NCI-H2029 (cell line): ENCODE measurements at regions not wholly inside any gene's neighbourhood (a gene's known extent, or its start where the extent isn't known, plus 50 kb on each side); places are given as distances from the start of the nearest gene placed in this dataset.

Experiments
- DNase-seq: peaks from one replicate; lab custom pipeline; 2025; lab: John Stamatoyannopoulos, UW

DNA sequence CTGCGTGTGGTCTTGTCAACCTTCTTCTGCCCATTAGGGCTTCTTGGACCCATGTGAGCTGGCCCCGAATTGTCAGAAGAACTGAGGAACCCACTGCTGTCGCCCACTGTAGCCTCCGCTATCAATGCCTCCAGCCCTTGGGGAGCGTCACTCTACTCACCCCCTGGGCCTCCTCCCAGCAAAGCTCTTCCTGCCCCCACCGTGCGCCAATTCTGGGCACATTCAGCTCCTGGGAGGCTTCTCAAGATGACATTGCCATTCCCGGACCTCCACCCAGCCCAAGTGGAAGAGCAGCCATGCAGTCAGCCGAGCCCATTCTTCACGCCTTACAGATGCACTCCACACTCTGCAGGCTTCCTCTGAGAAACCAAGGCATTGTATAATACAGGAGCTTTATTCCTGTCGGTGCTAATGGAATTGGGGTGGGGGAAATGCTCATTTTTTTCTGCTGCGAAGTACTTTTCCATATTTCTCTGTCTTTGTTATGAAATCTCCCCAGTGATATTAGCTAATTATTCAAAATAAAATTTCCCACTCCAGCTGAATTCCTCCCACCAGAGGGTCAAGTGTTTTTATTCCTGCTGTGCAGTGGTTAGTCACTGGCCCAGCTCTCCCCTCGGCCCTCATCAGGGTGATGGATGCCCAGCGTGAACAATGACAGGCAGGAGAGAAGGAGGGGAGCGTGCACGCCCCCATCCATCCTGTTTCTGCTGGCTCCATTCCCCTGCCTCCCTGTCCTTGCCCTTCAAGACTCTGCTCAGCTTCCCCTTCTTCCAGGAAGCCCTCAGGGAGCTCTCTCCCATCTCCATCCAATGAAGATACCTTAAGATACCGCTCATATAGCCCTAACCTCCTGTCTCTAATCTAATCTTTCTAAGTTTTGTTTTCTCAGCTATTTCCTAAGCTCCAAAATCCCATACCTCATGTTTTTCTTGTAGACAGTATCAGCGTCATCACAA lies 87.7 kb downstream of the C16orf95 start:
- DNase-seq, result no peak

DNA sequence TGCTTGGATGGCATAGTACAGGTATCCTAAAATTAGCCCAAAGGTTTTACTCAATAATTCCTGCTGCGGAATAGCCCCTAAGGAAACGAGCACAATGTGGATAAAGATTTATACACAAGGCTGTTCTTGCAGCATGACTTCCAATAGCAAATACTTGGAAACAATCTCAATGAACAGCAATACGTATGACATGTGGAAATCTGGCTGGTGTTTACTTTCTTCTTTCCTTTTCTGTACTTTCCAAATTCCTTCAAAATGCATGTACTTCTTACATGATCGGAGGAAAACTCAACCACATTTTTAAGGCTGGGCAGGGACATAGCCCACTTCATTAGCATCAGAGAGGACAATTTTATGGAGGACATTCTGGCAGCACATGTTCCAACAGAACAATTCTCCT lies 86.6 kb downstream of the C16orf95 start:
- no peak for DNase-seq

DNA sequence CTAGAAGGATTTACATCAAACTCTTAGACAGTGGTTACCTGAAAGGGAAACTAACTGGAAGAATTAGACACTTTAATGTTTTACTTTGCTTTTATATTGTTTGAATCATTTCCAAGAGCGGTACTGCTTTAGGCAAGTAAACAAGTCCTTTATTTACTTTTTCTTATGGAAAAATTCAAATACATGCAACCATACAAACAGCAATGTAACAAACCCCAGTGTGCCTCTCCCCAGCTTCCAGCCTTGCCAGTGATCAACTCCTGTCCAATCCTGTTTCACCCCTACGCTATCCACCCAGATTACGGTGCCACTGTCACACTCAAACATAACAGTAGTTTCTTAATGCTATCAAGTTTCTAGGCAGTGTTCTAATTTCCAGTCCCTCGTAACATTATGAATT lies 85.9 kb downstream of the C16orf95 start:
- no peak for DNase-seq

DNA sequence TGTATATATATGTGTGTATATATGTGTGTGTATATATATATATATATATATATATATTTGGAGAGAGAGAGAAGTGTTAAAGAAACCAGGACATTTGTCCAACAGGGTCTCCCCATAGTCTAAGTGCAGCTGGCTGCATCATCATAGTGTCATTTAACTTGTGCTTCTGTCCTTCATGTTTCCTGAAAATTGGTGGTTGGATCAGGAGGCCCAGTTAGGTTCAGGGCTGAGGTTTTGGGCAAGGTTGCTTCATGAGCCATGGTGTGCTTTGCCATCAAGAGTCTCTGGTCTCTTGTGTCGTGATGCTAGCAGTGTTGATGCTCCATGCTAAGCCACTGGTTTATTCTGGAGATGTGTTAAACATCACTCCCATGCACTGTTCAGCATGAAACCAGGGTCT lies 85.3 kb downstream of the C16orf95 start:
- DNase-seq, result no peak

DNA sequence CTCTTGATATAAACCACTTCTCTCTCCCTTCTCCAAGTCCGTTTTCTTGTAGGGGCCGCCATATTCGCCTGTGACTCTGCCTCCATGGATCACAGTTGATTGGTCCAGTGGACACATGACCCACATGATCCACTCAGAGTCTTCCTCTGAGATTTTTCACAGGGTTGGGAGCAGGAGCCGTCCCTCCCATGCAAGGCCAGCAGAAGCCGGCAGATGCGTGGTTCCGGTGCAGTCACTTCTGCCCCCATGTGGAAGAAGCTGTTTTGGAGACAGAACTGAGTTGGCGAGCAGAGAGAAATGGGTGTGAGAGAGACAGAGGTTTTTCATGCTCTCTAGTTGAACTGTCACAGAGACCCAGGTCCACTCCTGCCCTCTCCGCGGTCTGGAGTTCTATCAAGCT lies 83.3 kb downstream of the C16orf95 start:
- DNase-seq, result no peak

DNA sequence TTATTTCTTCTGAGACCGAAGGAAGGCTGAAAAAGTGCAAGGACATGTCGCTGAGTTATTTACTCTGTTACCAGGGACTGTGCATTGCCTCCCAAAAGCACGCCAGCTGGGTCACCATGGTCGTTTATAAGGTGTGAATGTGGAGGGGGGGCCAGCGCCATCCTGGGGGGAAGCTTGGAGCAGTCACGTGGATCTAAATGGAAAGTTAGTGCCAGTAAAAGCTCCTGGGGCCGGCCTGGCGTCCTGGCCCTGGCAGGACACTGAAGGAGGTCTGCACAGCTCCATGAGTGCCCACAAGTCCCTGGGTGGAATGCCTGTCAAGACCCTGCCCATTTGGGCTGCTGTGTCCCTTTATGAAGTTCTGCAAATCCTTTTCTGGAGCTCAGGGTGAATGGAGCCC lies 82.6 kb downstream of the C16orf95 start:
- DNase-seq, result no peak

DNA sequence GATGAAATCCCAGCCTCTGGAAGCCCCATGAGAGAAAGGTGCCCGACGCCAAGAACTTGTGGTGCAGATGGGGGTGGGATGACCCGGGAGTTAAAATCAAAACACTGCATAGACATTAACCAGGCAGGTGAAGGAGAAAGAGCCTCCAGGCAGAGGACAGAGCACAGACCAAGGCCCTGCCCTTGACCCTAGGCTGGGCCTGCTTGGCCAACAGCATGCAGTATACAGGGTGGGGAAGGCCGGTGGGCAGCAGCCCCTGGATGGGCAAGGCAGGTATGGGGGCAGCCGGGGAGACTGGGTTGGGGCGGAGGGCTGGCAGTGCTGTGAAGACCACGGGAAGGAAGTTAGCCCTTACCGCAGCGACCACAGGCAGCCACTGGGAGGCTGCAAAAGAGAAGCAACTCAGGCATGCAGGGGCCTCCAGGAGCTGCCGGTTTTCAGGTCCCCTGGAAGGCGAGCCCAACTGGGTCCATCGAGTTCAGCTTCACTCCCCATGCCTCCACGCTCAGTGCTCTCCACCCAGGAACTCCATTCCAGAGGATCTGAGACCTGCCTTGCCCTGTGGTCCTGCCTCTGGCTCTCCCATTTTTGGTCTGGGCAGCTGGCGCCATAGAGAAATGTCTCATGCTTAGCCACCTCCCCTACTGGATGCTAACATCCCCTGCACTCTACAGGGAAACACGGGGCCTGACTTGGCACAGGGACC lies 81.2 kb downstream of the C16orf95 start:
- no peak for DNase-seq

DNA sequence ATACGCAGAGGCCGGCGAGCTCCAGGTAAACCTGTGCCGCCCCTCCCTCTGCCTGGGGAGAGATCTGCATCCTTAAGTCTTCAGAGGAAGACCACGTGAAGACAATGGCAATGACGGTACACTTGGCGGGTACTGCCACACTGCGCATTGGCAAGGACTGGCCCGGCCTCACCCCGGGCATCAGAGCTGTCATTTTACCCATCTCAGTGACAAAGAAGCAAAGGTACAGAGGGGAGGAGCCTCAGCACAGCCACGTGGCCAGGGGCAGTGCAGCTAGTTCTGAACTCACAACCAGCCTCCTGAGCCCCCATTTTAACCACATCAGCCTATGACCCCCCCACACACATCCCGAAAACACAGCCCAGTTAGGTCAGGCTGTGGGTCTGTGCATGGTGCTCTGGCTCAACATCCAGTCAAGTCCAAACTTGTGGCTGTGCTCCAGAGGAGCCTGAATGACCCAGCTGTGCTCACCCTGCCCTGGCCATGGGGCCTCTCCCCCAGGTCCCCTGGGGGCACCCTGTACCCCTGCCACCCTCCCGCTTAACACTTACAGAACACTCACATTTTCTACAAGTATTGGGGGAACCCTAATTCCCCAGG lies 80.6 kb downstream of the C16orf95 start:
- no peak for DNase-seq

DNA sequence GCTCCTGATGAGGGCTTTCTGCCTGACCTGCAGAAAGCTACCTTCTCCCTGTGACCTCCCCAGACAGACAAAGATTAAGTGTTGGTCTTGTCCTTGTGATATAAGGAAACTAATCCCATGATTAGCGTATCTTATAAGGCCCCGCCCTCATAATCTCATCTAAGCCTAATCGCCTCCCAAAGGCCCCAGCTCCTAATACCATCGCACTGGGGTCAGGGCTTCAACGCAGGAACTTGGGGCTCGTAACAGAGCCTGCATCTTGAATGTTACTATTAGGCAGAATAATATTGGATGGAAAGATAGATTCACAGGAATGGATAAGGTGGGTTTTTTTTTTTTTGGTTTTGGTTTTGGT lies 78.9 kb downstream of the C16orf95 start:
- no peak for DNase-seq

DNA sequence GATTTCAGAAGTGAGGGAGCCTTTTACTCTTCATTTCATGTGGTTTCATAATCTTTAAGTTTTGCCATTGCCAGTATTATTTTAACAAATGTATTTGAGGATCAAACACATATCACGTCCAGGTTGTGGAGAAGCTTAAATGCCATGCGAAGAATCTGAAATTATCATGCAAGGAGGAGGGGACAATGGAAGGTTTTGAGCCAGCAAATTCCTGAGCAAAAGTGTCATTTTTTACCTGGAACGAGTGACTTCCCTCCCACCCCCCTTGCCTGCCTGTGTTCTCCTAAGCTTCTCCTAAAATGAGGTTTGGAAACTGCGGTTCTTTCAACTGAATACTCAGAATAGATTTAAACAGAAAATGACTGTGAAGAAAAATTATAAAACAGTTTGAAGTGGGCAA lies 77.6 kb downstream of the C16orf95 start:
- DNase-seq, result no peak

DNA sequence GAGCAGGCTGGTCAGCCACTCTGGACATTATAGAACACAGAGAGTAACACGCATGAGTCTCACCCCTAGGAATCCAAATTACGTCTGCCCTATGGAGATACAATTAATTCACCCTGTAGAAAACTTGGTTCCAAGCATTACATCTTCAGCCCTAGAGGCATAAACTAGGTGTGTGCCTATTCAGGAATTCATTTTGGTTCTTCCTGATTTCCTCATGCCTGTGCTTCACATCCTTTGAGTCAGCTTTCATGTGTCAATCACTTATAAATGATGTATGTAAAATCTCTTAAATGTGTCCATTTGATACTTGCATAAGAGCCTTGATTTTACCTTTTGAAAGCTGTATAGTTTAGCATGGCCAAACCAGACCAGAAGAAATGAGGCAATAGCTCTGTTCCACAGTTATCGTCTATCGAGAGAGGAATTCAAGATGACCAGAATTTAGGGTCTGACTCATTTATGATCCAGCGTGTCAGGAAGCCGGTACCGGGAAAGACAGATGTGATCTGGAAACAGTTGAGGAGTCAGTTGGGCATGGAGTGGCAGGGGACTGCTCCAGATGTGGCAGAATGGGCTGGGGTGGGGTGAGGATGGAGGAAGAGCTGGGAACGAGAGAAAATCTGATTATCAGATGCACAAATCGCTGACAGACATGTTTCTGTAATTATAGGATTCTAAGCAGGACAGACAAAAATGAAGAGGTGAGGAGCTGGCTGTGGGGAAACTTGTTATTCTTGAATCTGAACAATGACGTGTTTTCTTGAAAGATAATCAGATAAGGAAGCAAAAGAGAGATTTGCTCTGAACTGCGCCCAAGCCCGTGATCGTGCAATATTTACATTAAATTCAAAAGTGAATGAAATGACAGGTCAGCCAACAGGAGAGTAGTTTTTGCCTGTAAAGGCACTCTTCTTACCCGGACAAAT lies 76.7 kb downstream of the C16orf95 start:
- DNase-seq, result no peak

DNA sequence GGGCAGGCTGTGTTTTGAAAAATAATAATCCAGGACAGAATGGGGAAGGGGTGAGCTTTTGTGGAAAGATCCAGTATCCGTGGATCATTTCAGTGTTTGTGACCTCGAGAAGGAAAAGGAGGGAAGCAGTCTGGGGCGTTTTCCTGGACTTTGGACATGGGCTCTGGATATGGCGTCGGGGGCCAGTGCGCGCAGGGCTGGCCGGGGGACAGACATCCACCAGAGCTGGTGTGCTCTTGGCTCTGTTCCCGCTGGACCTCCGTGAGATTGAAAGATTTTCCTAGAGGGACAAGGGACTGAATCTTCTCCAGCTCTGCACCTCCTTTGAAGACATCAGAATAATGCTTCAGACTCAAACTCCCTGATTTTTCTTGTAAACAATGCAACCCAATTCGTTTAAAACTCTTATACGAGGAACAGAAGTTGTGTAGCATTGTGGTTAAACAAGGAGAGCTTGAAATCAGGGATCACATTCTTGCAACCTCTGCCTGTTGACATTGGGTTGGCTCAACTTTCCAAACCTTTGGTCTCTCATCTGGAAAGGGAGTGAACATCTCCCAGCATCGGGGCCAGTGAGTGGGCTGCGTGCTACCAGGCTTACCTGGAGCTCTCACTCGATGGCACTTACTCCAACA lies 75.9 kb downstream of the C16orf95 start:
- no peak for DNase-seq

DNA sequence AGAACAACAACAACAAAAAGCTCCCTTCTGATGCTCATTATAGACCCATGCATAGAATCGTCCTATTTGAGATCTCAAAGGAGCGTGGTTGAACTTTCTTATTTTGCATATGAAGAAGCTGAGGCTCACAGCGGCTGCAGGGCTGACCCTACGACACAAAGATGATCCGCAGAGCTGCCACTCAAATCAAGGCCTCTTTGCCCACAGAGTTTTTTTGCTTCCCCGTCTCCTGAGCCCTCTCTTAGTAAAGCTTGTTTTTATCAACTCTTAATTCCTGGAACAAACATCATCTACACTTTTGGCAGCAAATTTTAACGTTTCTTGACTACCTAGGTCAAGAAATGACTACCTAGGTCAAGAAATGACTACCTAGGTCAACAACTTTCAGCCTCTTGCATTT lies 73.7 kb downstream of the C16orf95 start:
- no peak for DNase-seq

DNA sequence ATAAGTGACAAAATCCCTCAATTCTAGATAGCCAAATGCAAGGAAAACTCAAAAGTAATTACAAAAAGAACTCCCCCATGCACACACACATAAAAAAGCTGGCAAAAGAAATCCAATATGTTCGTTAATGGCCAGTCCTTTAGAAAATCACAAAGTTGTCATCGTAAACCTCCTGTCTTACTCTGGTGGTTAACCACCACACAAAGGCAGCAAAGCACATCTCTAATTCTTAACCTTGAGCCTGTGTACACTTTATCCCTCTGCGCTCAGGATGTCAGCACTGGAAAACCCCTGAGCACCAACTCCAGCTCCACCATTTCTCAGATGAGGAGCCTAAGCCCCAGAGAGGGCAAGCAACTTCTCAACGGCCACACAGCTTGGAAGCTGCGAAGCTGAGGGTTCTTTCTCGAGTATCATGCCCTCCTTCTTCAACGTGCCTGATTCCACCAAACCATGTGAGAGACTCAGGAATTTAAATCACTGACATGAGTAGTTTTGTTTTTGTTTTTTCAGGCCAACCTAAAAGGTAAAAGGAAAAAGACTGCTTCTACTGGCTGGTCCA lies 72.5 kb downstream of the C16orf95 start:
- no peak for DNase-seq

DNA sequence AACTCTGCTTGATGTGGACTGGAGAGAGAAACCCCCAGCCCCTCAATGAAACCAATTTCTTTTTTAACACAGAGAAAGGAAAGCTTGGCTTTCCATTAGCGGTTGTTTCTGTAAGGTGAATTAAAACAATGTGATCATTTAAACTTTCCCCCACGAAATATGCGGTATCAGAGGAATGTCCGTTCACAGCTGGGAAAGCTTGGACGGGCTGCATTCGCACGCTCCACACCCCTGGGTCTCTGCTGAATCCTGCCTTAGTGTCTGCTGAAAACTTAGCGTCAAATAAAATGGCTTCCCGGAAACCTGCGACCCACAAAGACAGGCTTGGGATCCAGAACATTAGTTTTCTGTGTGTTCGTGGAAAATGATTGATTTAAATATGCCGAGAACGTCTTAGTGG lies 71.7 kb downstream of the C16orf95 start:
- no peak for DNase-seq

DNA sequence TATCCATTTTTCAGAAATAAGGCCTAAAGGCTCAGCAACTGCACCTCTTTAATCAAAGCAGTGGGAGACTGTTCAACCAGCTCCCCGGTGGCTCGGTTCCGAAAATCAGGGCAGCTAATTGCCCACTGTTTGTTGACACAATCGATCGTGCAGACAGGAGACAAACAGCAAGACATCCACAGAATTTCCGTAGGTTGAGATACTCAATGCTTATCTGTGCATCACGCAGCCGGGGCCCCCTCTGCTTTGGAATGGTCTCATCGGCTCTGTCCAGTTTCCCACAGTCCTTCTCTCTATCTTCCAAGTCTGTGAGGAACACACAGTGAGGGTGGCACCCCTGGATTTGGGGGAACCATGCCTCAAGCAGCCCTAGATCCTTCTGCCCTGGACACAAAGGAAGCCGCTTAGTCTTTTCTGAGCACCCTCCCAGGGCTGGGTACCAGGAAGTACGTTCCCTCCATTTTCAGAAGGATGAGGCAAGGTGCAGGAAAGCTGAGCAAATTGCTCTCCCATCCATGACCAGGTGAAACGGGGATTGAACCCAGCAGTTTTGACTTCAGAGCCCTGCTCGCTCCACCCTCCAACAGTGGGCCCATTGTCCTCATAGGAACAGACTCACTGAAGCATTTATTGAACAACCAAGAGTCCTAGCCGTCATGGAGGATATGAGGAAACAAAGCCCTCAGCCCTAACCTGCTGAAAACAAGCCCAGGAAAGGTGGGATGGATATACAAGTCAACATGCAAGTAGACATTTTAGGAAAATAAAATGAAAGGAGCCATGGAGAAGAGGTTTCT lies 70.7 kb downstream of the C16orf95 start:
- DNase-seq, result no peak

DNA sequence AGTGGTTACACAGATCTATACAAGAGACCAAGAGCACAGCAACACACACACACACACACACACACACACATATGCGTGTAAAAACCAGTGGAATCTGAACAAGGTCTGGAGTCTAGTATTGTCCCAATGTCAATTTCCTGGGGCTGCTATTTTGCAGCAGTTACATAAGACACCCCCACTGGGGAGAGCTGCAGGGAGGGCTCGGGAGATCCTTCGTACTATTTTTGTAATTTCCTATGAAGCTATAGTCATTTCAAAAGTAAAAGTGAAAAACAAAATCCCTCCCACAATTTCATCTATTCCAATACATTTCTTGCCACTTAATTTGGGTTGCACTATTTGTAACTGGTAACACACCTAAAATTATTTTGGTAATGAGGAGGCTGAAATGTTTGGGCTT lies 68.5 kb downstream of the C16orf95 start:
- no peak for DNase-seq

DNA sequence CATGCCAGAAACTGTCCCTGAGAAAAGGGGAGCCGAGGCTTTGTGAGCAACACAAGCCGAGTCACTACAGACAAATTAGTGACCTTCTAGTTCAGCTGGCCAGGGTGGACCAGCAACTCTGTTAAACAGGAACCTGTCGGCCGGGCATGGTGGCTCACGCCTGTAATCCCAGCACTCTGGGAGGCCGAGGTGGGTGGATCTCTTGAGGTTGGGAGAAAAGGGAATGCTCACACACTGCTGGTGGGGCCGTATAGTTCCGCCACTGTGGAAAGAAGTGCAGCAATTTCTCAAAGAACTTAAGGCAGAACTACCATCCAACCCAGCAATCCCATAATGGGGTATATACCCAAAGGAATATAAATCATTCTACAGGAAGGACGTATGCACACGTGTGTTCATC lies 67.8 kb downstream of the C16orf95 start:
- no peak for DNase-seq

DNA sequence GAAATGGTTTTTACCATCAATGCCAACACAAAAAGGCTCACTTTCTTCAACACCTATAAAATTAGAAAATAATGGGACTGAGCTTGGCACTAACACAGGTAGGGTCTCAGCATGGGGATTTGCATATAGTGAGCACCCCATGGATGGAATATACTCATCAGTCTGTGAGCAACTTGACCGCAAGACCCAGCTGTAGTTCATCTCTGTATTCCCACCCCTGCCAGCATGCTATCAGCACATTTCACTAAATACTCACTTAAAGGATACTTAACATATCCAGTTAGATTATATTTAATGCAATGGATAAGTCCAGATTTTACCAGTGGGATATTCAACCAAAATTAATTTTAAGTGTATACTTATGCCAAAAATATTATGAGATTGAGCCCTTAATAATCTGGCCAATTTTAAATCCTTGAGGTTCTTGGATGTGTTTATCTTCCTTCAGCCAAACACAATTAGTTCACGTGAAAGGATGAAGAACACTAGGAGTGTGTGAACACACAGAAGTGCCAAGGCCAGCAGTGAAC lies 66.7 kb downstream of the C16orf95 start:
- DNase-seq, result no peak
